Anterior cingulate cortex (tissue), 58 donors: ENCODE measurements at regions not wholly inside any gene's neighbourhood (a gene's known extent, or its start where the extent isn't known, plus 50 kb on each side); places are given as distances from the start of the nearest gene placed in this dataset.

Experiments used
- DNase-seq, 58 donors: peaks; one replicate each; lab custom pipeline; 2025; lab: John Stamatoyannopoulos, UW

DNA sequence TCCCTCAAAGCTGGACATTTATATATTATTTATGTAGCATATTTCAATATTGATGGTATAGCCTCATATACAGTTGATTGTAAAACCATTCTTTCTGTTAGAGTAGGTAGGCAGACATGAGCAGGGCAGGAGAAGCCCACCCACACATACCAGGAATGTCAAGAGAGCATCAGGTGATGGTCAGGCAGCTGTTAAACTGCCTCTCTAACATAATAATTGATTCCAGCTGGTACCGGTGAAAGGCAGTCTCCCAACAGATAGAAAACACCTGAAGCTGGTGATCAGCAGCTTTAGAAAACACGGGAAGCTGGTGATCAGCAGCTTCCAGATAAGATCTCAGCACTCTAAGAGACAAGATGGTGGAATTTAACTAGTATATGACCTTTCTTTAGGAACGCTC, 132.9 kb downstream of the SLITRK6 start:
- no peak for DNase-seq

GRCh38 chr13:85665286-85665685, 133.9 kb downstream of the SLITRK6 start:
- DNase-seq, result no peak

DNA sequence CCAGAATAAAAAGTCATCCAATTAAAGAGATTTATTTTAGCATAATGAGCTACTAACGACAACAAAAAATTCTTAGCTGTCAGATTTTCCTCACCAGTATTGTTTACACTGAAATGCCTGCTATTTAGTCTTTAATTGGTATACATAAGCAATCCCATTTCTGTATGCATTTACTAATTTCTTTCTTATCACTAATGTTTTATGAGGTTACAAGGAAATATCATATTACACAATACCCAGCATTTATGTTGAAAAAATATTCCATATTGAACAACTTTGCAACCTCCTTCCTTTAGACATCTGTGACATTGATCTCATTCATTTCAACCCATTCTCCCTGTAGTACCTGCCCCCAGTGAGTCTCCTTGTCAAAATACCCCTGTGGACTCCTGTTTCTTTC, 135.4 kb downstream of the SLITRK6 start:
- no peak for DNase-seq

DNA sequence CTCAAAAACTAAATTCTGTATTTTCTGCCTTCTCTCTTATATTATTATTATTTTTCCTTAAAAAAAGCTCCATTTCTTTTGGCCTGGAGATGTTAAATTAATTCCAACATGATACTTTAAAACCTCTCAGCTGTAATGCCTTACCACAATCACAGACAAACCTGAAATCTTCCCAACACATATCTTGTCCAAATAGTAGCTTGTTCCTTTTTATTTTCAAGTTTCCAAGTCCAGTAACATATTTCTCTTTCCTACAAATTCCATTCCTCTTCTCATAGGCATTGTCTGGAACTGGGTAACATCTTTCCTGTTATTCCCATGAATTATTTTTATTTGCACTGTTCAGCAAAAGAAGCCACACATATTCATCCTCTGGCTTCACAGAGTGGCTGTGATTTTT, 137.0 kb downstream of the SLITRK6 start:
- no peak for DNase-seq

DNA sequence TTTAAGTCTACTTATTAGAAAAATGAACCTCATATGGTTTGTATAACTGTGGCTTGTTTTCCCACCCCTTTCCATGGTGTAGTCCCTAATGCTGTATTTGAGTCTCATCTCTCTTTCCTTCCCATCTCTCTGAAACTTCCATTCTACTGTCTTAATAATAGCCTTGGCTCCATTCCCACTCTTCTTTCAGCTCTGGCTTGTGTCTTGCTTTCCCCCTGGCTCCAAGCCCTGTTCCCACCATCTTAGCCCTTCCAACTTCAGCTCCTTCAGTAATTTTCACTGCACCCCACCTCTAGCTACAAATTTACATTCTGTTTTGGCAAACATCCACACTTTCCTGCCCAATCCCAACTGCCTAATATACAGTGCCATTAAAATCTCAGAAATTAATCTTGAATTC, 137.5 kb downstream of the SLITRK6 start:
- DNase-seq, result no peak

DNA sequence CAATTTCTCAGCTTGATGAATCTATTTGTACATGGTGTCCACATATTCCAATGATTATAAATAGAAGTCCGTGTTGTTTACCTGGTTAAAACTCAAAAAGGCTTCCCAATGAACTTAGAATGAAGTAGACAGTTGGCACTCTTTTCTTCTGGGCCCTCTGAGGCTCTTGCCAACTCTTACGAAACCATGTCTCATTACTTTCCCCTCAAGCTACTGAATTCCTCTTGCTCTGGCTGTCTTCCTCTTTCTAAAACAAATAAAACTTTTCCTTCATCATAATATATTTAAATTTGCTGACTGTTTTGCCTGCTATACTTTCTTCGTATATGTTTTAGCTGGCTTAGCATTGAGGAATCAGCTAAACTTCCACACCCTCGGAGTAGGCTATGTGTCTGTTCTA, 139.7 kb downstream of the SLITRK6 start:
- DNase-seq, result no peak

DNA sequence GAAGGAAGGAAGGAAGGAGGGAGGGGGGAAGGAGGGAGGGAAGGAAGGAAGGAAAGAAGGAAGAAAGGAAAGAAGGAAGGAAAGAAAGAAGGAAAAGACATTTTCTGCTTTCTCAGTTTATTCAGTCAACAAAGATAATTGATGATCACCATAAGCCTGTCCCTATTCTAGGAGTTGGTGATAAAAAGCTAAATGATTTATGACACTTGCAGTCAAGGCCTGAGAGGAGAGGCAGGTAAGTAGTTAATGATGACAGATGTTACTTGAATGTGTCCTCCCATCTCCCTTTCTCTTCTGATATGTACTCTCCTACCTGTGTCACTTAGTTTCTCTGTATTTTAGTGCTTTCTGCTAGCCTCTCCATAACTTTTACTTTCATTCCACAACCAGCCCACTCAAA, 141.3 kb downstream of the SLITRK6 start:
- no peak for DNase-seq

DNA sequence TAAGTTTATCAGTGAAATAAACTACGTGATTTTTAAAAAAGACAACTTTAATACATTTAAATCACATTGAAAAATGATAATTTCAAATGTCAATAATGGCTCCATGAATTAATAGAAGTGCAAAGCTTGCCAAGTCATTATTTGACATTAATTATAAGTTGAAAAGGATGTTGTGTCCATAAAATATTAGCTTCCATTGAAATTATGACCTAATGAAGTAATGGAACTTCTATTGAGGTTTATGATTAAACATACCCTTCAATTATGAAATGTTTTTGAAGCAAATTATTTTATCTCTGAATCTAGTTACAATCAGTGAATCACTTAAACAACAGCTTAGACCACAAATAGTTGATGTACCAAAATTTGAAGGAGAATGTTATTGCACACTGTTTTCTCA, 144.2 kb downstream of the SLITRK6 start:
- DNase-seq, result no peak

- no peak for DNase-seq
These were observed 145.0 kb downstream of the SLITRK6 start for GRCh38 chr13:85654227-85654626.

- no peak for DNase-seq
These were observed 145.5 kb downstream of the SLITRK6 start for GRCh38 chr13:85653681-85654080.

DNA sequence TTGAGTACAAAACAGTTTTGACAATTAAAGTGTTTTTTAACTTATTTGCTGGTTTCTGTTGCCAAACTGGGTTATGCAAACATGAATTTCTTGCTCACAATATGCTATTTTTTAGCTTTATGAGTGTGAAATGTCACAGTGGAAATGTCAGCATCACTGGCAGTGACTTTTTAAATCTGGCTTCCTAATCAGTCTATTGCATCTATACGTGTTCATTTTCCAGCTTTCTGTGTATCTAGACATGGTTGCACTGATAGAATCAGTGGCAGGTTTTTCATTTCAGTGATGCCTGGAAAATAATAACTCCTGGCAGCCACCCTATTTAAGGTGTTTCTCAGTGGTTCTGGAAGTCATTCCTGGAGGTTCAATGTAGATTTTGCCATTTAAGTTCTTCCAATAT, 146.7 kb downstream of the SLITRK6 start:
- DNase-seq, result no peak

- no peak for DNase-seq
These were observed 147.8 kb downstream of the SLITRK6 start for GRCh38 chr13:85651440-85651839.

DNA sequence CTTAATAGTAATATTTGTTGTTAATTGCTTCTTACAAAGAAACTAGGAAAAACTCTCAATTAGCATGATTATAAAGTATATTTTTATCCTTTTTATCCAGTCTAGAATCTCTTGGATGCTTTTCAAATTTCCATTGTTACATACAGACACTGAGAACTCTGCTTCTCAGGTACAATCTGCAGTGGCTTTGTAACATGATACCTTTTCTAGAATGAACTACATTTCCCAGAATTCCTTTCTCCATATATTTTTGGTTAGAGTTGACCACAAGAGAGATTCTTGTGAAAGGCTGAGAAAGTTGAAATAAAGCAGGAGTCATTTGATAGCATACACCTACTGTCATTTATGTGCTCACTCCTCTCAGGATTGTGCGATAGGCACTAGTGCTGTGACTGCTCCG, 148.6 kb downstream of the SLITRK6 start:
- no peak for DNase-seq

DNA sequence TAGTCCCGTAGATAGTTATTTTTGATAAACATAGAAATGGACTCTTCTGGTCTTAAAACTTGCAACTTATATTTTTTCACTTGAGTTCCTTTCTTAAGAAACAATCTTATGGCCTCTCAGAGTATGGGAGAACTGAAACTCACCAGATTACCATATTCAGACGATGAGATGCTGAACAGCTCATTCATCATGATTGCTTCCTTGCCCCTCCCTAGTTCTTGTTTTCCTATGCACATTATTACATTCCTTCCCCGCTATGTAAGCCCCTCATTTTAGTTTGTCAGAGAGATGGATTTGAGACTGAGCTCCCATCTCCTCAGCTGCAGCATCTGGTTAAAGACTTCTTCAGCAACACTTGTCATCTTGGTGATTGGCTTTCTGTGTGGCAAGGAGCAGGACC, 158.5 kb downstream of the SLITRK6 start:
- DNase-seq, result no peak

GRCh38 chr13:85638815-85639393, 160.3 kb downstream of the SLITRK6 start:
- no peak for DNase-seq

- no peak for DNase-seq
These were observed 161.0 kb downstream of the SLITRK6 start for GRCh38 chr13:85638265-85638664.

DNA sequence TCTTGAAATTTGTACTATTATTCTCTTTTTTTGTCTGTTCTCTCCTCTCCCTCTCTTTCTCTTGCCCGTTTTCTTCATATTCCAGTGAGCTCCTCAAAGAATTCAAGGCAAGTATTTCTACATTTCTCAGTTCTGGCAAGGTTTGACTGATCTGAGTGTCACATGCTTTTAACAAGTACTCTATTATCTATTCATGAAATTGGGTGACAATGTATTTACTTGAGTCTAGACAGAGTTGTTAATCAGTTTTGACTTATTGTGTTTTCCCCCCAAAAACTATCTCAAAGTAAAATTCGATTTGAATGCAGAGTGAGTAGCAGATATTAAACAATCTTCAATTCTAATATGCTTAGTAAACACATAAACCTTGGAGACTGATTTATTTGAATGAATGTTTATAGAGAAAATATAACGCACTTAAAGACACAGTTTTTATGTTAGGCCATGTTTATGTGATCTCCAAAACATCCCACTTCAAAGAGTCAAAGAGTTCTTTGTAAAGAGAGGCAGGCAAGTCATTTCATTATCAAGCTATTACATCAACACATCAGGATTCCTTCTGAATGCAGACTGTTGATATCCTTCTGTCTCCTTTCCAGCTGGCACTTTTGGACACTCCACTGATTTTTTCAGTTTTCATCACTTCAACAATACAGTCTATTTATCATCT, 166.6 kb downstream of the SLITRK6 start:
- peak in 1 of 58 donors; percentile 3 for DNase-seq

DNA sequence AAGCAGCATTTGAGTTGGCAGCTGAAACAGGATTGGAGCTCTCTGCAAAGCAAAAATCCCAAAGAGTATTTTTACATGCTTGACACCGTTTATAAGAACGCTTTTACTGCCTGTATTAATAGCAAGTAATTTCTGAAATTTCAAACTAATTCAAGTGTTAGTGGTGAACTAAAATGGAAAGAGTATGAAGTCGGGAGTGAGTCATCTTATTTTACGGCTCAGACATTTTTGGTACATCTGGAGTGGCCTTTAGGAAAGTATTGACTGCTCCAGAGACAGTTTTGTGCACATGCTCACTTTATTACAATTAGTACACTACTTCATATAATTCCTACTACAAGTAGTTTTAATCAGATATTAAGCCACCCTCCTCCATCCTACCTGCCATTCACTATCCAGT, 167.4 kb downstream of the SLITRK6 start:
- DNase-seq, result no peak

- DNase-seq, result no peak
These were observed 172.6 kb downstream of the SLITRK6 start for GRCh38 chr13:85626603-85627002.

DNA sequence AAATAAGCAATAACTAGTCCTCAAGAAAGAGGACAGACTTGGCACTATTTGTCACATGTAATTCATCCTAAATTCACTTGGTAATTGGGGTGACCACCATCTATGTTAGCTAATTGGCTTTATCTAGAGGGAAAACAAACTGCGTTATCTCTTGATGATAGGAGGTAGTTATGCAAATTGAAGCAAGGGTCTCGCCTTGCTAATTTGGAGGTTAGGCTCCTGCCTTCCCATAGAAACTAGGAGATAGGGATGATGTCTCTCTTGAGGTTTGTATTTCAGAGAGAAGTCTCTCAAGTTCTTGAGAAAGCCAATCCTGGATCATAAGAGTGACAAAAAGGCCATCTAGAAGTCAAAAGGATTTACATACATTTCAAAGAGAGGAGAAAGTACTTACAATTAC, 179.9 kb downstream of the SLITRK6 start:
- no peak for DNase-seq

DNA sequence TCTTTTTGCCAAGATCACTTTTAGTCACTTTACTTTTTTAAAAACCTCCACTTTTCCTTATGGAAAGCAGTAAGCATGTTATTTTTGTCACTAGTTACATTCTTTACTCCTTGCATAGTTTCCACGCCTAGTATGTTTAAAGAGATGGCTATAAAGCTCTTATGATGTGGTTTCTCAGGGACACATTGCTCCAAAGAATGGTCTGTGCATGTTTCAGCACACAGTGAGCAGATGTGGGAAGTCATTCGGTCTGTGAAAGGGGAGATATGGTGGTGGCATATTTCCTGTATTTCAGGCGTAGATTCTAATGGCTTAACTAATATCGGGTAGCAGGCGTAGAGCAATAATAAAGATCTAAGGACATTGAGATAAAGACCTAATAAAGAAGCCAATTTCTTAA, 180.7 kb downstream of the SLITRK6 start:
- DNase-seq, result no peak

GRCh38 chr13:85616275-85616674, 182.9 kb downstream of the SLITRK6 start:
- no peak for DNase-seq

GRCh38 chr13:85615031-85615430, 184.2 kb downstream of the SLITRK6 start:
- no peak for DNase-seq
